HepG2 (cell line): ENCODE measurements at regions not wholly inside any gene's neighbourhood (a gene's known extent, or its start where the extent isn't known, plus 50 kb on each side); places are given as distances from the start of the nearest gene placed in this dataset.
A peak's percentile ranks its signal among the peaks of the same experiment; 100 is the strongest.

Experiments
- ATAC-seq: fragments of 200-7000 bp; cut with Tn5 transposase; 3 replicates; pipeline ENCODE4 v1.9.1; 2020; ENCODE audit warnings: mild to moderate bottlenecking, moderate library complexity
- BruUV-seq: library from RNA; stranded (reverse); fragments of 400-500 nt; replicated peaks from 2 replicates; lab custom pipeline; 2021; lab: Mats Ljungman, UMichigan
- CTCF ChIA-PET: fragments of 300-600 bp; formaldehyde crosslinking; extraction: SDS; loops from one replicate; lab custom pipeline; 2021; ENCODE audit warnings: low total read pairs, inconsistent platforms, low intra/inter-chr PET ratio; lab: Yijun Ruan, JAX
- POLR2A ChIA-PET: fragments of 350-600 bp; sonication (Branson Sonifier 250); formaldehyde crosslinking; loops from one replicate; lab custom pipeline; 2020; ENCODE audit warnings: antibody characterized with exemption, inconsistent platforms; lab: Yijun Ruan, JAX
- DNase-seq: peaks from one replicate; pipeline ENCODE4 v3.0.0-alpha.2; 2015; ENCODE audit warnings: low spot score
- FAIRE-seq: peaks from 3 replicates; lab custom pipeline; 2011; peaks lifted over from hg19 to GRCh38; lab: Jason Lieb, UNC
- H2AFZ ChIP-seq: one replicate; pipeline ENCODE4 v1.6.1; 2011; ENCODE audit warnings: low read length, inconsistent platforms
- H3K27ac ChIP-seq: fragments of 300-600 bp; 3 replicates; pipeline ENCODE4 v1.8.0; 2011; ENCODE audit warnings: mixed run types, mild to moderate bottlenecking, mixed read lengths, low read length, inconsistent platforms; ENCODE audit not compliant: insufficient read depth; ENCODE audit errors: extremely low read length
- H3K27me3 ChIP-seq, 2 experiments: fragments of 200-600 bp in 1 of 2; 2 replicates in 1 of 2; 3 replicates in 1 of 2; pipeline versions ENCODE4 v1.6.0 to v1.8.0; 2011; ENCODE audit warnings: low read length in 2 of 2, mild to moderate bottlenecking in 2 of 2, moderate library complexity in 2 of 2, inconsistent platforms in 1 of 2; ENCODE audit not compliant: insufficient read depth in 2 of 2, control insufficient read depth in 1 of 2
- H3K36me3 ChIP-seq, 2 experiments: fragments of 200-600 bp in 1 of 2; replicated peaks in 1 of 2; 2 replicates in 1 of 2; 3 replicates in 1 of 2; pipeline versions ENCODE4 v1.5.1 to v1.8.0; 2011; ENCODE audit warnings: low read length in 2 of 2, inconsistent platforms in 1 of 2; ENCODE audit not compliant: insufficient read depth in 2 of 2, control insufficient read depth in 1 of 2
- H3K4me1 ChIP-seq: 2 replicates; pipeline ENCODE4 v1.5.1; 2012; ENCODE audit warnings: low read length, inconsistent platforms; ENCODE audit not compliant: insufficient read depth
- H3K4me2 ChIP-seq: 2 replicates; pipeline ENCODE4 v1.6.0; 2011; ENCODE audit warnings: low read depth, low read length, inconsistent platforms
- H3K4me3 ChIP-seq, 3 experiments: fragments of 200-600 bp in 1 of 3; sonication (generic), shearing (Covaris generic) in 1 of 3; replicated peaks in 1 of 3; 2 replicates each; pipeline ENCODE4 v1.5.1; 2011 to 2016; ENCODE audit warnings: low read length in 3 of 3, inconsistent platforms in 2 of 3, low read depth in 2 of 3, mild to moderate bottlenecking in 2 of 3, control low read depth in 1 of 3, mixed read lengths in 1 of 3; ENCODE audit not compliant: insufficient read depth in 1 of 3
- H3K79me2 ChIP-seq: one replicate; pipeline ENCODE4 v1.6.1; 2011; ENCODE audit warnings: low read length, inconsistent platforms; ENCODE audit not compliant: insufficient read depth
- H3K9ac ChIP-seq: 2 replicates; pipeline ENCODE4 v1.6.0; 2011; ENCODE audit warnings: mild to moderate bottlenecking, low read depth, low read length, inconsistent platforms; ENCODE audit not compliant: insufficient read depth
- H3K9me3 ChIP-seq: 2 replicates; pipeline ENCODE4 v1.5.1; 2012; ENCODE audit warnings: mild to moderate bottlenecking, low read length
- H4K20me1 ChIP-seq: 2 replicates; pipeline ENCODE4 v1.6.0; 2011; ENCODE audit warnings: inconsistent platforms, mild to moderate bottlenecking, low read length, moderate library complexity; ENCODE audit not compliant: insufficient read depth
- GTF3A ChIP-seq: sonication (generic); formaldehyde crosslinking; conservative IDR thresholded peaks from 2 replicates; pipeline ENCODE4 v1.4.0; 2020; ENCODE audit warnings: mild to moderate bottlenecking, missing genetic modification reagents
- HOXD1 ChIP-seq: sonication (generic); formaldehyde crosslinking; IDR thresholded peaks from 2 replicates; pipeline ENCODE4 v1.5.0; 2020; ENCODE audit warnings: missing genetic modification reagents
- MAFF ChIP-seq: IDR thresholded peaks from 2 replicates; pipeline ENCODE4 v1.6.1; 2011; ENCODE audit warnings: low read depth, low read length, improper control_type of control experiment
- NCOR1 ChIP-seq: fragments of 200-600 bp; sonication (generic); IDR thresholded peaks from 2 replicates; pipeline ENCODE4 v1.7.0; 2017; ENCODE audit warnings: antibody characterized with exemption, low read length, borderline replicate concordance
- REXO4 ChIP-seq: sonication (generic); formaldehyde crosslinking; IDR thresholded peaks from 2 replicates; pipeline ENCODE4 v1.8.0; 2022; ENCODE audit warnings: missing genetic modification reagents, mild to moderate bottlenecking, borderline replicate concordance
- SSRP1 ChIP-seq: IDR thresholded peaks from 2 replicates; pipeline ENCODE4 v1.6.1; 2016; ENCODE audit warnings: control low read depth
- TBL1XR1 ChIP-seq: fragments of 150-350 bp; IDR thresholded peaks from 2 replicates; pipeline ENCODE4 v1.6.1; 2014; ENCODE audit warnings: borderline replicate concordance, low read length; ENCODE audit not compliant: partially characterized antibody
- ZNF274 ChIP-seq: sonication (generic); formaldehyde crosslinking; IDR thresholded peaks from 2 replicates; pipeline ENCODE4 v1.5.1; 2020; ENCODE audit warnings: mild to moderate bottlenecking, missing genetic modification reagents
- WGBS: methylation state at CpG from one replicate; pipeline ENCODE4 v1.1.6; 2017; ENCODE audit warnings: low lambda C conversion rate; 5-methylcytosine and 5-hydroxymethylcytosine counted together
- in situ Hi-C: cut with HindIII; loops from 2 replicates; pipeline ENCODE4 v1.10.0; 2017; ENCODE audit warnings: low pct_unique_long_range_greater_than_20kb; ENCODE audit not compliant: extremely low pct_ligation_motif_present
- intact Hi-C: fragments of 100-400 bp; cut with micrococcal nuclease; formaldehyde crosslinking; loops from one replicate; pipeline ENCODE4 v1.10.0; 2022; ENCODE audit not compliant: unreplicated experiment
- TF ChIP-seq, protein P1 (sequence below): sonication (generic); formaldehyde crosslinking; IDR thresholded peaks from 2 replicates; pipeline ENCODE4 v1.5.1; 2020; ENCODE audit warnings: missing genetic modification reagents, mild to moderate bottlenecking, borderline replicate concordance
- TF ChIP-seq, protein P2 (sequence below): fragments of 450-650 bp; IDR thresholded peaks from 2 replicates; pipeline ENCODE4 v1.6.1; 2016
- TF ChIP-seq, protein P3 (sequence below): sonication (generic); formaldehyde crosslinking; IDR thresholded peaks from 2 replicates; pipeline ENCODE4 v1.5.0; 2020; ENCODE audit warnings: mild to moderate bottlenecking, missing genetic modification reagents, borderline replicate concordance

DNA sequence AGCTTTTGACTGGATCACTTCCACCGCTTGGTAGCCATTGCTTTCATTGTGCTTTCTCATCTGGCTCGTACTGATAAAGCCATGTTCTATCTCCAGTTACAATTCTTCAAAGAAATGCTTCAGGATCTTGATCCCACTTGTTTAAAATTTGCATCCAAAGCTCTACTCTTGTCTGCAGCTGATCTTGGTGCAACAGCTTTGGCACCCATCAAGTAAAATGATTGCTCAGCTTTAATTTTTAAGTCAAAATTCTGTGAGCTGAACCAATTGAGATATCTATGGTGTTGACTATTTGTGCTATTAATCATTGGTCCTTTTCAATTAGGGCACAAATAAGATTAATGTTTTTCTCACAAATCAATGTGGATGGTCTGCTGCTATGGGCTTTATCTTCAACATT is 54.8 kb upstream of the DUSP10 start:
- CTCF ChIA-PET = no interaction called here
- in situ Hi-C loops = no loop called here
- Histone ChIP-seq H3K4me2 (no peak overlapping the region), H3K79me2 (no peaks in the 10 kb centered on the region), H4K20me1 (no peaks in the 10 kb centered on the region), H3K36me3 (no peaks in the 10 kb centered on the region)
- intact Hi-C loops = no loop called here
- 0 out of 2 replicates have a peak, but pooled peaks have one; percentile 3 for TF ChIP-seq MAFF
- no peak for TF ChIP-seq REXO4
- TF ChIP-seq, protein P1, sequence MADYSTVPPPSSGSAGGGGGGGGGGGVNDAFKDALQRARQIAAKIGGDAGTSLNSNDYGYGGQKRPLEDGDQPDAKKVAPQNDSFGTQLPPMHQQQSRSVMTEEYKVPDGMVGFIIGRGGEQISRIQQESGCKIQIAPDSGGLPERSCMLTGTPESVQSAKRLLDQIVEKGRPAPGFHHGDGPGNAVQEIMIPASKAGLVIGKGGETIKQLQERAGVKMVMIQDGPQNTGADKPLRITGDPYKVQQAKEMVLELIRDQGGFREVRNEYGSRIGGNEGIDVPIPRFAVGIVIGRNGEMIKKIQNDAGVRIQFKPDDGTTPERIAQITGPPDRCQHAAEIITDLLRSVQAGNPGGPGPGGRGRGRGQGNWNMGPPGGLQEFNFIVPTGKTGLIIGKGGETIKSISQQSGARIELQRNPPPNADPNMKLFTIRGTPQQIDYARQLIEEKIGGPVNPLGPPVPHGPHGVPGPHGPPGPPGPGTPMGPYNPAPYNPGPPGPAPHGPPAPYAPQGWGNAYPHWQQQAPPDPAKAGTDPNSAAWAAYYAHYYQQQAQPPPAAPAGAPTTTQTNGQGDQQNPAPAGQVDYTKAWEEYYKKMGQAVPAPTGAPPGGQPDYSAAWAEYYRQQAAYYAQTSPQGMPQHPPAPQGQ = no peak
- TF ChIP-seq HOXD1 (CRISPR knock-in tag) = no peak
- TF ChIP-seq, all 625 proteins: peak for 1
- 0 out of 5 replicates have a peak, but pooled peaks cover 0 to 1% of the 10 kb centered on the region in 2 experiments for H3K27me3 ChIP-seq
- ATAC-seq (no peak), FAIRE-seq (no peak), DNase-seq (no peak)
- H3K4me1 ChIP-seq = no peaks in the 10 kb centered on the region
- no peak overlapping the region for H3K27ac ChIP-seq
- no peak overlapping the region for H3K4me3 ChIP-seq
- POLR2A ChIA-PET = no interaction called here
- peaks cover 8% of the 10 kb centered on the region for H3K9me3 ChIP-seq
- H3K9ac ChIP-seq = no peak overlapping the region
- no TSS peak for BruUV-seq
- no peak overlapping the region for H2AFZ ChIP-seq
- WGBS = 17% methylated on average over 2 of the region's 2 CpGs

DNA sequence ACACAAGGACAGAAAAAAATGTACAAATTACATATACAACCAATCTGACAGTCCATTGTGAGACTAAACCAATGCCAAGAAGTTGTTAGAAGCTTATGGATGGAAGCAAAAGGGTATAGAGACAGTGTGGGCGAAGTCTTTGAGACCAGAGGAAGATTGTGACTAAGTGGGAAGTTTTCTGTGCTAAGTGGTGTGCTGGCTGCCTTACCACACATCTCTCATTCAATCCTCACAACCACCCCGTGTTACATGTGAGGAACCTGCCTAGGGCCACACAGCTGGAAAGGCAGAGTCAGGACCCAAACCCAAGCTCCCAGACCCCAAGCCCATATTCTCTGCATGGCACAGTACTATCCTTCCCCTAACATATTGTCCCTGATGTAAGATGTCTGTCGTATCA is 53.5 kb upstream of the DUSP10 start:
- no TSS peak for BruUV-seq
- no peaks in the 10 kb centered on the region for H4K20me1 ChIP-seq
- H3K9ac ChIP-seq = no peak overlapping the region
- no peak for TF ChIP-seq ZNF274 (CRISPR knock-in tag)
- TF ChIP-seq GTF3A (CRISPR knock-in tag) = no peak
- TF ChIP-seq, protein P2, sequence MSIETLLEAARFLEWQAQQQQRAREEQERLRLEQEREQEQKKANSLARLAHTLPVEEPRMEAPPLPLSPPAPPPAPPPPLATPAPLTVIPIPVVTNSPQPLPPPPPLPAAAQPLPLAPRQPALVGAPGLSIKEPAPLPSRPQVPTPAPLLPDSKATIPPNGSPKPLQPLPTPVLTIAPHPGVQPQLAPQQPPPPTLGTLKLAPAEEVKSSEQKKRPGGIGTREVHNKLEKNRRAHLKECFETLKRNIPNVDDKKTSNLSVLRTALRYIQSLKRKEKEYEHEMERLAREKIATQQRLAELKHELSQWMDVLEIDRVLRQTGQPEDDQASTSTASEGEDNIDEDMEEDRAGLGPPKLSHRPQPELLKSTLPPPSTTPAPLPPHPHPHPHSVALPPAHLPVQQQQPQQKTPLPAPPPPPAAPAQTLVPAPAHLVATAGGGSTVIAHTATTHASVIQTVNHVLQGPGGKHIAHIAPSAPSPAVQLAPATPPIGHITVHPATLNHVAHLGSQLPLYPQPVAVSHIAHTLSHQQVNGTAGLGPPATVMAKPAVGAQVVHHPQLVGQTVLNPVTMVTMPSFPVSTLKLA = no peak
- TF ChIP-seq, protein P3, sequence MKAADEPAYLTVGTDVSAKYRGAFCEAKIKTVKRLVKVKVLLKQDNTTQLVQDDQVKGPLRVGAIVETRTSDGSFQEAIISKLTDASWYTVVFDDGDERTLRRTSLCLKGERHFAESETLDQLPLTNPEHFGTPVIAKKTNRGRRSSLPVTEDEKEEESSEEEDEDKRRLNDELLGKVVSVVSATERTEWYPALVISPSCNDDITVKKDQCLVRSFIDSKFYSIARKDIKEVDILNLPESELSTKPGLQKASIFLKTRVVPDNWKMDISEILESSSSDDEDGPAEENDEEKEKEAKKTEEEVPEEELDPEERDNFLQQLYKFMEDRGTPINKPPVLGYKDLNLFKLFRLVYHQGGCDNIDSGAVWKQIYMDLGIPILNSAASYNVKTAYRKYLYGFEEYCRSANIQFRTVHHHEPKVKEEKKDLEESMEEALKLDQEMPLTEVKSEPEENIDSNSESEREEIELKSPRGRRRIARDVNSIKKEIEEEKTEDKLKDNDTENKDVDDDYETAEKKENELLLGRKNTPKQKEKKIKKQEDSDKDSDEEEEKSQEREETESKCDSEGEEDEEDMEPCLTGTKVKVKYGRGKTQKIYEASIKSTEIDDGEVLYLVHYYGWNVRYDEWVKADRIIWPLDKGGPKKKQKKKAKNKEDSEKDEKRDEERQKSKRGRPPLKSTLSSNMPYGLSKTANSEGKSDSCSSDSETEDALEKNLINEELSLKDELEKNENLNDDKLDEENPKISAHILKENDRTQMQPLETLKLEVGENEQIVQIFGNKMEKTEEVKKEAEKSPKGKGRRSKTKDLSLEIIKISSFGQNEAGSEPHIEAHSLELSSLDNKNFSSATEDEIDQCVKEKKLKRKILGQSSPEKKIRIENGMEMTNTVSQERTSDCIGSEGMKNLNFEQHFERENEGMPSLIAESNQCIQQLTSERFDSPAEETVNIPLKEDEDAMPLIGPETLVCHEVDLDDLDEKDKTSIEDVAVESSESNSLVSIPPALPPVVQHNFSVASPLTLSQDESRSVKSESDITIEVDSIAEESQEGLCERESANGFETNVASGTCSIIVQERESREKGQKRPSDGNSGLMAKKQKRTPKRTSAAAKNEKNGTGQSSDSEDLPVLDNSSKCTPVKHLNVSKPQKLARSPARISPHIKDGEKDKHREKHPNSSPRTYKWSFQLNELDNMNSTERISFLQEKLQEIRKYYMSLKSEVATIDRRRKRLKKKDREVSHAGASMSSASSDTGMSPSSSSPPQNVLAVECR (CRISPR knock-in tag) = no peak
- no peak for TF ChIP-seq TBL1XR1
- TF ChIP-seq NCOR1 = no peak
- TF ChIP-seq SSRP1 (CRISPR knock-in tag) = no peak

More for the DNA sequence above, 53.5 kb upstream of the DUSP10 start:
- in situ Hi-C loops (no loop called here), intact Hi-C loops (no loop called here)
- Histone ChIP-seq H3K27ac (no peak overlapping the region), H3K4me2 (no peak overlapping the region), H3K36me3 (no peaks in the 10 kb centered on the region), H3K4me3 (no peak overlapping the region), H2AFZ (no peak overlapping the region), H3K9me3 (peaks cover 8% of the 10 kb centered on the region), H3K27me3 (0 out of 5 replicates have a peak, but pooled peaks cover 0 to 1% of the 10 kb centered on the region in 2 experiments), H3K4me1 (no peaks in the 10 kb centered on the region), H3K79me2 (no peaks in the 10 kb centered on the region)
- ChIA-PET CTCF (no interaction called here), POLR2A (no interaction called here)
- ATAC-seq (no peak), FAIRE-seq (no peak), DNase-seq (no peak)
- 0% methylated on average over 3 of the region's 3 CpGs for WGBS
